WERI-Rb-1 (cell line): ENCODE measurements at regions not wholly inside any gene's neighbourhood (a gene's known extent, or its start where the extent isn't known, plus 50 kb on each side); places are given as distances from the start of the nearest gene placed in this dataset.

Experiments
- DNase-seq: peaks from one replicate; pipeline ENCODE4 v3.0.0-alpha.2; 2020
- H3K27ac ChIP-seq: fragments of 250-450 bp; sonication (Bioruptor Pico); 2 replicates; pipeline ENCODE4 v1.5.1; 2020; ENCODE audit warnings: mild to moderate bottlenecking, moderate library complexity
- H3K27me3 ChIP-seq: fragments of 250-450 bp; sonication (Bioruptor Pico); 2 replicates; pipeline ENCODE4 v1.5.1; 2021; ENCODE audit warnings: mild to moderate bottlenecking, low read depth, moderate library complexity; ENCODE audit not compliant: insufficient read depth, severe bottlenecking
- H3K36me3 ChIP-seq: fragments of 250-450 bp; sonication (Bioruptor Pico); 2 replicates; pipeline ENCODE4 v1.5.1; 2020; ENCODE audit warnings: mild to moderate bottlenecking, moderate library complexity
- H3K4me3 ChIP-seq: 2 replicates; pipeline ENCODE4 v1.5.1; 2011; ENCODE audit warnings: low read depth, mild to moderate bottlenecking, control low read depth, low read length
- H3K9me3 ChIP-seq: fragments of 250-450 bp; sonication (Bioruptor Pico); 2 replicates; pipeline ENCODE4 v1.5.1; 2021; ENCODE audit warnings: mild to moderate bottlenecking, moderate library complexity; ENCODE audit not compliant: severe bottlenecking
- TF ChIP-seq, protein P1 (sequence below): IDR thresholded peaks from 2 replicates; pipeline ENCODE4 v1.5.1; 2011; ENCODE audit warnings: low read depth, mild to moderate bottlenecking, control low read depth, inconsistent platforms, low read length

DNA sequence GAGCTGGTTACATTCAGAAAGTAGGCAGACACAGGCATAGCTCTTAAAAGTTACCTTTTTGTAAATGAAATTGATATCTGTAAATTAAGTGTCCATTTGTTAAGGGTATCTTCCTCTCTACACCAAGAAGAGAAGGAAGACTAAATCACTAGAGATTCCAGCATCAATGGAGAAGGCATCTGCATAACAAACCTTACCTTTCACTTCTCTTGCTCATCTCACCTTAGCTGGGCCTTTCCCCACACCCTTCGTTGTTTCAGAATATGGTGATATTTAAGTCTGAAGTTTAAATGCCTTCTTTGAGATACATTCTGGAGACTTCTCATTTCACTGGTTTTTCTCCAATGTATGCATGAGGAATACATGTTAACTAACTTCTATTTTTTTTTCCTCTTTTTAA is 54.5 kb upstream of the TGFBR2 start:
- no peak overlapping the region for H3K27ac ChIP-seq
- no peak overlapping the region for H3K4me3 ChIP-seq
- no peaks in the 10 kb centered on the region for H3K36me3 ChIP-seq
- TF ChIP-seq, protein P1, sequence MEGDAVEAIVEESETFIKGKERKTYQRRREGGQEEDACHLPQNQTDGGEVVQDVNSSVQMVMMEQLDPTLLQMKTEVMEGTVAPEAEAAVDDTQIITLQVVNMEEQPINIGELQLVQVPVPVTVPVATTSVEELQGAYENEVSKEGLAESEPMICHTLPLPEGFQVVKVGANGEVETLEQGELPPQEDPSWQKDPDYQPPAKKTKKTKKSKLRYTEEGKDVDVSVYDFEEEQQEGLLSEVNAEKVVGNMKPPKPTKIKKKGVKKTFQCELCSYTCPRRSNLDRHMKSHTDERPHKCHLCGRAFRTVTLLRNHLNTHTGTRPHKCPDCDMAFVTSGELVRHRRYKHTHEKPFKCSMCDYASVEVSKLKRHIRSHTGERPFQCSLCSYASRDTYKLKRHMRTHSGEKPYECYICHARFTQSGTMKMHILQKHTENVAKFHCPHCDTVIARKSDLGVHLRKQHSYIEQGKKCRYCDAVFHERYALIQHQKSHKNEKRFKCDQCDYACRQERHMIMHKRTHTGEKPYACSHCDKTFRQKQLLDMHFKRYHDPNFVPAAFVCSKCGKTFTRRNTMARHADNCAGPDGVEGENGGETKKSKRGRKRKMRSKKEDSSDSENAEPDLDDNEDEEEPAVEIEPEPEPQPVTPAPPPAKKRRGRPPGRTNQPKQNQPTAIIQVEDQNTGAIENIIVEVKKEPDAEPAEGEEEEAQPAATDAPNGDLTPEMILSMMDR = no peak
- no peaks in the 10 kb centered on the region for H3K27me3 ChIP-seq
- no peak for DNase-seq
- no peaks in the 10 kb centered on the region for H3K9me3 ChIP-seq

DNA sequence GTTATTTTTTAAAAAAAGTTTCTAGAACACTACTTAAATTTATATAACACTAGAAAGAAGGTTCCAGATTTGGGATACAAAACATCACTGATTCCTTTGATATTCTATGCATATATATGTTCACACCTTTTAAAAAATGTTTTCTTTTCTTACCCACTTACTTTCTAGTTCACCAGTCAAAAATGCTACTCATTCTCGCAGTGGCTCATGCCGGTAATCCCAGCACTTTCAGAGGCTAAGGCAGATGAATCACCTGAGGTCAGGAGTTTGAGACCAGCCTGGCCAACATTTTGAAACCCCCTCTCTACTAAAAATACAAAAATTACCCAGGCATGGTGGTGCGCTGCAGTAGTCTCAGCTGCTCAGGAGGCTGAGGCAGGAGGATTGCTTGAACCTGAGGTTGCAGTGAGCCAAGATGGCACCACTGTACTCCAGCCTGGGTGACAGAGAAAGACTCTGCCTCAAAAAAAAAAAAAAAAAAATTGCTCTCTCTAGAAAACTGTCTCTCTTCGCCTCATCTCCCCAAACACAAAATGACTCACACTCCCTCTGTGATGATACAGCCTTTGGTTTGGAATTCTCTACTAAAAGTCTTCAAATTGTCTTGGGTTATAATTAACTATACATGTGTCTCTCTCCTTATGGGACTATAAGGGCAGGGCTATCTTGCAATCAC is 52.6 kb upstream of the TGFBR2 start:
- Histone ChIP-seq H3K9me3 (no peaks in the 10 kb centered on the region), H3K36me3 (no peaks in the 10 kb centered on the region), H3K4me3 (no peak overlapping the region), H3K27me3 (no peaks in the 10 kb centered on the region), H3K27ac (no peak overlapping the region)
- DNase-seq = no peak
- TF ChIP-seq, protein P1 = no peak

DNA sequence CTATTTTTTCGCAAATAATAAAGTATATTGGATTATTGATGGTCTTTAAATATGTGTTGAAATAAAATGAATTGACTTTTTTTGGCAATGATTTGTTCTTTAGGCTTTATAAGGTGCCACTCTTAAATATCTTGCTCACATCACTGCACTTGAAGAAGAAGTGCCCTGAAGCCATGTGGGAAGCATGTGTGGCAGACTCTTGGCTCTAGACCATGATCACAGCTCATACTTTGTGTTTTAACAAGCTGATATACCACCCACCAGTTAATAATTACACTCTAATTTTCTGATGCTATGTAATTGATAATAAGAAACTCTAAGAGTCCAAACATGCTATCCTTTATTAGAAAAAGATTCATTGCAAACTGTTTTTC is 52.1 kb upstream of the TGFBR2 start:
- TF ChIP-seq, protein P1 = no peak
- Histone ChIP-seq H3K4me3 (no peak overlapping the region), H3K27ac (no peak overlapping the region), H3K9me3 (no peaks in the 10 kb centered on the region), H3K27me3 (no peaks in the 10 kb centered on the region), H3K36me3 (no peaks in the 10 kb centered on the region)
- no peak for DNase-seq

DNA sequence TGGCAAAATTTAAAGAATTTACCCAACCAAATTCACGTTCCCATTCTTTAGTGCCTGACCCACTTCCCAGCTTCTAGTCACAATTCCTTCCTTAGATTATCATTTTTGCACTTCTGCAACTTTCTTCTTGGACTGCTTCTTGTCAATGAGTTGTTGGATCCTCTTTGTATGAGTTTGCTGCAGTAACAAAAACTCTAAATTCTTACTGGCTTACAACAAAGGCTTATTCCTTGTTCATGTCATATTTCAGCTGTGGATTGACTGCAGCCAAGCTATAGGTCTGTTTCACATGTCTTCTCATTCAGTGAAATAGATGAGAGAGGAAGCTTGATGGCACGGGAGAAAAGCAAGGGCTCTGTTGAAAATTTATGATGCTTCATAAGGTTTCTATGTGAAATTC is 50.4 kb upstream of the TGFBR2 start:
- H3K27me3 ChIP-seq = no peaks in the 10 kb centered on the region
- TF ChIP-seq, protein P1 = no peak
- no peak for DNase-seq
- no peaks in the 10 kb centered on the region for H3K36me3 ChIP-seq
- H3K27ac ChIP-seq = no peak overlapping the region
- no peak overlapping the region for H3K4me3 ChIP-seq
- no peaks in the 10 kb centered on the region for H3K9me3 ChIP-seq
